GM19468 (cell line): ENCODE measurements at regions not wholly inside any gene's neighbourhood (a gene's known extent, or its start where the extent isn't known, plus 50 kb on each side); places are given as distances from the start of the nearest gene placed in this dataset.
A peak's percentile ranks its signal among the peaks of the same experiment; 100 is the strongest.
"Not testable (repeated sequence)": the region's sequence is repeated elsewhere in the genome, so short reads cannot be mapped to it uniquely, and the experiment has no call there.

Experiments
- ATAC-seq: cut with Tn5 transposase; IDR thresholded peaks from one replicate; pipeline ENCODE4 v1.9.1; 2021; ENCODE audit warnings: mild to moderate bottlenecking, moderate library complexity, moderate number of reproducible peaks; ENCODE audit not compliant: unreplicated experiment; ENCODE audit errors: extremely low read depth

- no peak for ATAC-seq
Observed at GRCh38 chr6:100230115-100230952, 234.4 kb downstream of the SIM1 start.

DNA sequence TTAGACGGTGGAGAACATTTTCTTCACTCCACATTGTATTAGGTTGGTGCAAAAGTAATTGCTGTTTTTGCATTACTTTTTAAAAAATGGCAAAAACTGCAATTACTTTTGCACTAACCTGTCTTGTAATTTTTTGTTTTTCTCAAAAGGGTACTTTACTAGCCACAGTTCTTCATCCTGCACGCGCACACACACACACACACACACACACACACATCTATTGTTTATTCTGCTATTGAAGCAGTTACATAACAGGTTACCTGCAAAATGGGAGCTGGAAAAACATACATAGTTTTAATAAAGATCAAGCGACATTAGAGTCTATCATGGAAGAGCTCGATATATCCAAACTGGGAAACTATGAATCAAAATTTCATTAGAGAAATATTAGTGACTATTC, 235.2 kb downstream of the SIM1 start:
- ATAC-seq: no peak

GRCh38 chr6:100228834-100229441, 234.9 kb upstream of the MCHR2 start:
- peak; percentile 98 for ATAC-seq

DNA sequence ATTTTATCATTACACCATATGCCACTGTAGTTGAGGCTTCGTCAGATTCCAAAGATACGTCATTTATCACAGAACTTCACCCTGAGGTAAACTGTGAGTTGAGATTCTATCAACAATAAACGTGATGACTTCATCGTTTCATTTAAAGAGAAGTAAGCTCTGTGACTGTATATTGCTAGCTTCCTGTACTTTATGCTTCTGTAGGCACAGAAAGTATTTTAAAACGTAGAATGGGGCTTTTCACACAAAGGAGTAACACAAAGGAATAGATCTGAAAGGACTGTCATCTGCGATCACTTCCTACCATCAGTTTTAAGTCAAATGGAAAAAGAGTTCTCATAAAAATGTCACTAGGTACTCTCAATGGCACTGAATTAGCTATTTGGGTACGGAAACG, 234.4 kb upstream of the MCHR2 start:
- ATAC-seq: no peak

- ATAC-seq: no peak
Observed at GRCh38 chr6:100226811-100227210, 232.8 kb upstream of the MCHR2 start.

DNA sequence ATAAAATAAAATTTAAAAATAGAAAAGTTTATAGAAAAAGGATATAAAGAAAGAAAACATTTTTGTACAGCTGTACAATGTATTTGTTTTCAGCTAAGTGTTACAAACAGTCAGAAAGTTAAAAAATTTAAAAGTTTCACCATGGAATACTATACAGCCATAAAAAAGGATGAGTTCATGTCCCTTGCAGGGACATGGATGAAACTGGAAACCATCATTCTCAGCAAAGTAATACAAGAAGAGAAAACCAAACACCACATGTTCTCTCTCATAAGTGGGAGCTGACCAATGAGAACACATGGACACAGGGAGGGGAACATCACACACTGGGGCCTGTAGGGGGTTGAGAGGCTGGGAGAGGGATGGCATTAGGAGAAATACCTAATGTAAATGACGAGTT, 229.9 kb upstream of the MCHR2 start:
- not testable (repeated sequence) for ATAC-seq

GRCh38 chr6:100220543-100220942, 226.5 kb upstream of the MCHR2 start:
- no peak for ATAC-seq

GRCh38 chr6:100217225-100218012, 223.4 kb upstream of the MCHR2 start:
- no peak for ATAC-seq

DNA sequence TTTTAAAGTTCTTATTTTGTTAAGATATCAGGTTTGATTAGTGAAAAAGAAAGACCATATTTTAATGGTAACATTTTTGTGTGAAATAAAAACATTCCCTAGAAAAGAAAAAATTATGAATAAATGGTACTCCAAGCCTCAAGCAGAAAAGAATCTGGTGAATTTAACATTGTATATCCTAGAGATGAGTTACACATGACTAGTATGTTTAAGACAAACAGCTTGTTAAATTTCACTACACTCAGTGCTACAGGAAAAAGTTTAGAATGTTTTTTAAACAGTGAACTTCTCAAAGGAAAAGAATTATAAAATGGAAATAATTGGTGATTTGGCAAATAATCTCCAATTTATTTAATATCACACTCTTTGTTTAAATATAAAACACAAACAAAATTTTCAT, 222.7 kb upstream of the MCHR2 start:
- no peak for ATAC-seq

DNA sequence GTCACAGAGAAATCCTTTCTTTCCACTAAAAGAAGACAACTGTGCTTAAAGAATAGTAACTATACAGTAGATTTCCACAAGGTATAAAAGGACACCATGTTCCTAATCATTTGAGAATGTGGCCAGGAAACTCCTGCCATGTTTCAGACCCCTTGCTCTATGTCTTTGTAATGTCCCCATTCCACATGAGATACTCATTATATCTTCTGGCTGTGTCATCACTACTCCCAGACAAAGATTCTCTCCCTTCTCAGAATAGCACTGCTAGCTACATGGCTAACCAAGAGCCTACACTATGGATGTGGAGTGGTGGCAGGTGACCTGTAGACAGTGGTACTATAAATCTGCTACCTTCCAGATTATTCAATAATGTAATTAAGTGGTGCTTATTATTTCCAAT, 218.1 kb upstream of the MCHR2 start:
- no peak for ATAC-seq

DNA sequence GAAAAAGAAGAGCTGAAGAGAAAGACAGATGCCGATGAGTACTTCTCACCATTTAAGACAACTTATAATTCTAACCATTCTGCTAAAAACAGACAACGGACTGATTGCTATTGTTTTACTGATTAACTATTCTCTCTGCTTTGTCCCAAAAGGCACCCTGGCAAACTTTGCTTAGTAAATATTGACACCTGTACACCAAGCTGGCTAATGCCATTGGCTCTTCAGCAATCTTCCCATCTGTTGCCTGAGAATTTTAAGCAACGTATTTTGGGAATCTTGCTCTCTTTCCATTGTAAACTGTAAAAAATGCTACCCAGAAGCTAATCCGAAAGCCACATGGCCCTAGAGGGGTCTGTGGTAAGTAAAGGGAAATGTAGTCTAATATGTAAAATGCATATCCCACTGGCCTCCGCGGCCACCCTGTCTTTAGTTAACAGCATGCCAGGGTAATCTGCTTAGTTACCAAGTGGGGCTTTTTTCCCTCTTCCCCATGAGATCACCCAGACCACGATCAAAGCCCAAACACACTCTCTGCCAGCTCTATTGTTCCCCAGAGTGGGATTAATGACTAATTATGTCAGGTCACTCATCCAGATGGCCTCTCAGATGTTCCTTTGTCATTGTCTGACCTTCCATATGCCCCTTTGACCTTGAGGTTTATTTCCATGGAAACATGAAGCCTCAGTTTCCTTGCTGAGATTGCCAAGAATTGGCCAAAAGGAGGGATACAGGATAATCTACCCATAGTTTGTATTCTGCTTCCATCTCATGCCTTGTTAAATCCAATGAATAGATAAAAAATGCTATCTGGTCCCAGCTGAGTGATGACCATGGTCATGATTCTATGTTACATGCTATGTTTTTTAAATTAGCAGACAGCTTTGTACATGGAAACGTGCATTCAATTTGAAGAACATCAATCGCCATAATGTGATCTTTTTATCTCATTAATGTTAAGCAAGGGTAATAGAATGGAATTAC, 216.4 kb upstream of the MCHR2 start:
- ATAC-seq: no peak

- no peak for ATAC-seq
Observed at GRCh38 chr6:100209323-100210136, 215.5 kb upstream of the MCHR2 start.

DNA sequence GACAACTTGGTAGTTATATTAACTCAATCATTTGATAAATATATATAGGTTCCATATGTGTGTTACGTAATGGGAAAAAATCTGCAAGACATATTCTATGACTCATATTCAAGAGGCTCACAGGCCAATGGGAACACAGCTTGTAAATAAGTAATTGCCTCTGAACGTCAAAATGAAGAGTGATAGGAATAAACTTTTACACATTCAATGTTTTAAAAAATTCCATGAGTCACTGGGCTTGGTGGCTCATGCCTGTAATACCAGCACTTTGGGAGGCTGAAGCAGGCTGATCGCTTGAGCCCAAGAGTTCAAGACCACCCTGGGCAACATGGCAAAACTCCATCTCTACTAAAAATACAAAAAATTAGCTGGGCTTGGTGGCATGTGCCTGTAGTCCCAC, 209.4 kb upstream of the MCHR2 start:
- no peak for ATAC-seq

DNA sequence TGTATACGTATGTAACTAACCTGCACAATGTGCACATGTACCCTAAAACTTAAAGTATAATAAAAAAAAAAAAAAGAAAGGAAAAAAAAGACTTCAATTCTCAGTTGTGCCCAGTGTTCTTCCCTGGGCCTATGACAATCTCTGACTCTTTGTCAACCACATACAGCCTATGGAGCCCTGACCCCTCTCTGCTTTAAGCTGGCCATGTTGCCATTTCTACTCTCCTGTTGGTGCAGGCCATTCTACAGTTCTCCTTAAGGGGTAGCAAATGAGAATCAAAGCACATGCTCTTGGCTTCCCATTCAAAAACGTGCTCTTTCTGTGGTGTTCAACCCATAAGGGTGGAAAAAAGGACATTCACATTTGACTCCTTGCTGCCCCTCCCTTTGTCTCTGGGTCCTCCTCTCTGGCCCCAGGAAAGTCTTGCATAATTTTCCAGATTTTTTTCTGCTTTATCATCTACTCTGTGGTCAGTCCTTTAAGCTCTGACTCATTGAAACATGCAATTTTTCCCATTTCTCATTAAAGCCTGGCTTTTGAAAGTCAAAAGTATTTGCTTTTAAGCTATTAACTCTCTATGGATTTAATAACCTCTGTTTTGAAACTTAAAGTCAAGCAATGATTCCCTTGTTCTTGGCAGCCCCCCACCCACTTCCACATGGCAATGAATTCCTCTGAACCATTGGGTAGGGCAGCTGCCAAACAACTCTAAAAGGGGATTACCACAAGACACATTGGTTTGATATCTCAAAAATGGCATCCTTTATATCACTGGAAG, 208.6 kb upstream of the MCHR2 start:
- no peak for ATAC-seq

DNA sequence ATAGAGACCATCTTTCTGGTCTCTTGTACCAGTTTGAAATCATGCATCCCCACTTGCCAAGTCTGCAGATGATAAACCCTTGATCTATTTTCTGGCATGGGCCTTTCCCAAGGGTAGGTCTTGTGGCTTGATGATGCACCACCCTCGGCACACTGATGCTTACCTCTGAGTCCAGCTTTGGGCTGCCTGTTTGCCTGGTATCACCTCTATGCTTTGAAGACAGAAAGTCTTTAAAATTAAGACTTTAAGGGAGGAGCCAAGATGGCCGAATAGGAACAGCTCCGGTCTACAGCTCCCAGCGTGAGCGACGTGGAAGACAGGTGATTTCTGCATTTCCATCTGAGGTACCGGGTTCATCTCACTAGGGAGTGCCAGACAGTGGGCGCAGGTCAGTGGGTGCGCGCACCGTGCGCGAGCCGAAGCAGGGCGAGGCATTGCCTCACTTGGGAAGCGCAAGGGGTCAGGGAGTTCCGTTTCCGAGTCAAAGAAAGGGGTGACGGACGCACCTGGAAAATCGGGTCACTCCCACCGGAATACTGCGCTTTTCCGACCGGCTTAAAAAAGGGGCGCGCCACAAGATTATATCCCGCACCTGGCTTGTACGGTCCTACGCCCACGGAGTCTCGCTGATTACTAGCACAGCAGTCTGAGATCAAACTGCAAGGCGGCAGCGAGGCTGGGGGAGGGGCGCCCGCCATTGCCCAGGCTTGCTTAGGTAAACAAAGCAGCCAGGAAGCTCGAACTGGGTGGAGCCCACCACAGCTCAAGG, 202.4 kb upstream of the MCHR2 start:
- not testable (repeated sequence) for ATAC-seq

- not testable (repeated sequence) for ATAC-seq
Observed at GRCh38 chr6:100195244-100195643, 201.2 kb upstream of the MCHR2 start.

DNA sequence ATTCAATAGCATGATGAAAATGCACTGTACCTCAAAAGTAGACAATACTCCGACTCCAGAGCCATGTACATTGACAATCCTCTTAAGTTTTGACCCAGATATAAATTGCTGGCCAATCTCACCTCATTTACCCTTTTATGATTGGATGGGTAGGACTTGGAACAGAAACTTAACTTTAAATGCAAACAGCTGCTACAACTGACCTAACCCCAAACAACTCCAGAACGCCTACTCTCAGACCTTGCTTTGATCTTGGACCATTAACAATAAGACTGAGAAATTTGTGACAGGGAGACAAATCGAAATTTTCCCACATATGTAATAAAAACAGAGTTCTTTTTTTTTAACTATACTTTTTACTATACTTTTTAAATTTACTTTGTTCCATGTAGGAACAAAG, 200.5 kb upstream of the MCHR2 start:
- ATAC-seq: no peak

DNA sequence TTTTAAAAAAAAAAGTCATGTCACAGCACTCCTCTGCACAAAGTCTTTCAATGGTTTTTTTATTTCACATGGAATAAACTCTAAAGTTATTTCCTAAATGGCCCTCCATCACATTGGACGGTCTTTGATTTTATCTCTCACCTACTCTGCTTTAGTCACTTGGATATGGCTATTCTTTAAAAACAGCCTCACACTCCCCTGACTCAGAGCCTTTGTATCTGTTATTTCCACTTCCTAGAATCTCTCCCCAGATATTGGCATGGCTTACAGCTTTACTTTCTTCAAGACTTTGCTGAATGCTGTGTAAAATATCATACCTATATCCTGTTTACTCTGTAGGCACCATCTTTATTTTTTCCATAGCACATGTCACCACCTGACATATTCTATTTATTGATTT, 194.7 kb upstream of the MCHR2 start:
- no peak for ATAC-seq
